Left ventricle myocardium inferior (tissue), 1 donor: ENCODE measurements at regions not wholly inside any gene's neighbourhood (a gene's known extent, or its start where the extent isn't known, plus 50 kb on each side); places are given as distances from the start of the nearest gene placed in this dataset.

Experiments used
- DNase-seq: peaks from one replicate; pipeline ENCODE4 v3.0.0-alpha.2; 2020
- H3K27ac ChIP-seq: fragments of 200-600 bp; replicated peaks from 2 replicates; pipeline ENCODE4 v1.8.0; 2021
- H3K27me3 ChIP-seq: fragments of 200-600 bp; 2 replicates; pipeline ENCODE4 v1.8.0; 2021; ENCODE audit warnings: low read depth
- H3K36me3 ChIP-seq: fragments of 200-600 bp; 2 replicates; pipeline ENCODE4 v1.8.0; 2021
- H3K4me1 ChIP-seq: fragments of 200-600 bp; 2 replicates; pipeline ENCODE4 v1.8.0; 2021
- H3K4me3 ChIP-seq: fragments of 200-600 bp; 2 replicates; pipeline ENCODE4 v1.8.0; 2021; ENCODE audit warnings: mild to moderate bottlenecking, moderate library complexity
- H3K9me3 ChIP-seq: fragments of 200-600 bp; replicated peaks from 2 replicates; pipeline ENCODE4 v1.8.0; 2021
- CTCF ChIP-seq: fragments of 200-600 bp; IDR thresholded peaks from 2 replicates; pipeline ENCODE4 v1.8.0; 2021; ENCODE audit warnings: antibody characterized with exemption, mild to moderate bottlenecking, borderline replicate concordance
- intact Hi-C: fragments of 100-400 bp; cut with micrococcal nuclease; formaldehyde crosslinking; loops from one replicate; pipeline ENCODE4 v1.11.0; 2022
- donor health status: DM: no; HTN: yes; CAD: no; lungs with severe emphysema.

DNA sequence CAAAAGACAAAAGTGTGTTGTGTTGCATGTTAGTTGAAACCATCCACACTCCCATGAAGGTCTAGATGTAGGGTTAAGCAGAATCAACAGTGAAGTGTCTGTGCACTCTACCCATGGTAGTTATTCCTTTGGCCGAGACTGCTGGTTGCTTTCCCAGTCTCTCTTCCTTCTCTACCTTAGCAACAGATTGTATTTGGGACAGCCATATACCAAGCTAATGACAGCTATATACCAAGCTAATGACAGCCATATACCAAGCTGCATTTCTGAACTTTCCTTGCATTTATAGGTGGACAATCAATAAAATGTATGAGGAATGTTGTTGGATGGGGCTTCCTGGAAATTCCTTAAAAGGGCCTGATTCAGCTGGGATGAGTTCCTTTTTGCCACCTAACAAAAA, 80.5 kb upstream of the ENPEP start:
- no peak for DNase-seq
- no peak for TF ChIP-seq CTCF
- H3K36me3 ChIP-seq = no peaks in the 10 kb centered on the region
- H3K4me3 ChIP-seq = no peak overlapping the region
- no peak overlapping the region for H3K27ac ChIP-seq
- H3K27me3 ChIP-seq = no peaks in the 10 kb centered on the region
- H3K9me3 ChIP-seq = no peaks in the 10 kb centered on the region
- H3K4me1 ChIP-seq = no peaks in the 10 kb centered on the region
- intact Hi-C loops = no loop called here

- no peak overlapping the region for H3K27ac ChIP-seq
- H3K9me3 ChIP-seq = no peaks in the 10 kb centered on the region
- no peak for TF ChIP-seq CTCF
- no peaks in the 10 kb centered on the region for H3K27me3 ChIP-seq
- DNase-seq = no peak
- intact Hi-C loops = no loop called here
- no peaks in the 10 kb centered on the region for H3K36me3 ChIP-seq
- H3K4me1 ChIP-seq = no peaks in the 10 kb centered on the region
- H3K4me3 ChIP-seq = no peak overlapping the region
These were observed 81.1 kb upstream of the ENPEP start for GRCh38 chr4:110394871-110395270.

DNA sequence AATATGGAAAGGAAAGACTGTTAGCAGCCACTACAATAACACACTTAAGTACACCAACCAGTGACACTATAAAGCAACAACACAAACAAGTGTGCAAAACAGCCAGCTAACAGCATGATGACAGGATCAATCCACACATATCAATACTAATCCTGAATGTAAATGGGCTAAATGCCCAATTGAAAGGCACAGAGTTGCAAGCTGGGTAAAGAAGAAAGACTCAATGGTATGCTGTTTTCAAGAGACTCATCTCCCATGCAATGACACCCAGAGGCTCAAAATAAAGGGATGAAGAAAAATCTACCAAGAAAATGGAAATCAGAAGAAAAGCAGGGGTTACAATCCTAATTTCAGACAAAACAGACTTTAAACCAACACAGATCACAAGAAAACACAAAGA, 94.2 kb upstream of the ENPEP start:
- intact Hi-C loops = no loop called here
- no peak for DNase-seq
- H3K4me1 ChIP-seq = no peaks in the 10 kb centered on the region
- no peaks in the 10 kb centered on the region for H3K27me3 ChIP-seq
- H3K27ac ChIP-seq = no peak overlapping the region
- H3K9me3 ChIP-seq = peaks cover 44% of the 10 kb centered on the region
- no peak overlapping the region for H3K4me3 ChIP-seq
- no peak for TF ChIP-seq CTCF
- no peaks in the 10 kb centered on the region for H3K36me3 ChIP-seq

DNA sequence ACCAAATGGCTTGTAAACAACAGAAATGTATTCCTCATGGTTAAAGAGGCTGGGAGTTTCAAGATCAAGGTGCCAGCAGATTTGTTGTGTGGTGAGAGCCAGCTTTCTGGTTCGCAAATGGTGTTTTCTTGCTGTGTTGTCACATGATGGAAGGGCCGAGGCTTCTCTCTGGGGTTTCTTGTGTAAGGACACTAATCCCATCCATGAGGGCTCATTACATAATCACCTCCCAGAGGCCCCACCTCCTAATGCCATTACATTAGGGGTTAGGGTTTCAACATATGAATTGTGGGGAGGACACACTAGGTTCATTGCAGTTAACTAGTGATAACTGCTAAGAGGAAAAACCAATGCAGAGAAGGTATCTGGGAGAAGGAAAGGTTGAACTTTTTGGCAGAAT, 103.5 kb upstream of the ENPEP start:
- no peaks in the 10 kb centered on the region for H3K27me3 ChIP-seq
- H3K36me3 ChIP-seq = no peaks in the 10 kb centered on the region
- DNase-seq = no peak
- no peak for TF ChIP-seq CTCF
- intact Hi-C loops = no loop called here
- no peaks in the 10 kb centered on the region for H3K9me3 ChIP-seq
- H3K4me3 ChIP-seq = no peak overlapping the region
- H3K4me1 ChIP-seq = no peaks in the 10 kb centered on the region
- no peak overlapping the region for H3K27ac ChIP-seq

DNA sequence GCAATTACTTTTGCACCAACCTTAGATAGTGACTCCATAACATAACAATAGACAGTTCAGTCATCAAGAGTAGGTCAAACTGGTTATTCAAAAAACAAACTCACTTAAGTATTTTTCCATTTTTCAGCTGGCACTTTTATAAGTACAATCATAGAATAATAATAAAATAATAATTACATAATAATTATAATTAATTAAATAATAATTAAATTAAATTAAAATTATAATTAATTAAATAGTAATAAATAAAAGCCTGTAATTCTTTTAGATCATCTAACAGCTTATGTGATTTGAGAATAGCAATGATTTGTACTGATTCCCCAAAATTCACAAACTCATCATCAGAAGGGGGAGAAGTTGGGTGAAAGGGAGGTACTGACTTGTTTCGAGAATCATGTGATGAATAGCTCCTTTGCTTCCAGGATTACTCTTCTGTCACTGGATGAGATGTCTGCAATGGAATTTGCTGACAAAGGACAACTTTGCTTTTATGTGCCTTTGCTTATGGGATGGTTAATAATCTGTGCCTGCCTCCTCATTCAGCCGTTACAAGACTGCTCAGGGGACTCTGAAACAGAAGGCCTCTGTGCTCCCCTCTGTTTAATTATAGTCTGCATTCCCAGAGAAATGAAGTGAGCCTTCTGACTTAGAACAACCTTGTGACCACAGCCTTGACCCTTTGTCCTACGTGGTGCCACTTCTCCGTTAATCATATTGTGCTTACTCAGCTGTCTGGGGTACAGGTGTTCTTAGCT, 104.8 kb upstream of the ENPEP start:
- intact Hi-C loops = no loop called here
- H3K9me3 ChIP-seq = no peaks in the 10 kb centered on the region

More for the DNA sequence above, 104.8 kb upstream of the ENPEP start:
- H3K4me3 ChIP-seq = no peak overlapping the region
- H3K4me1 ChIP-seq = no peaks in the 10 kb centered on the region
- no peak for DNase-seq
- no peaks in the 10 kb centered on the region for H3K36me3 ChIP-seq
- H3K27ac ChIP-seq = no peak overlapping the region
- H3K27me3 ChIP-seq = no peaks in the 10 kb centered on the region
- no peak for TF ChIP-seq CTCF
